Prostate gland (tissue), 2 donors: ENCODE measurements at regions not wholly inside any gene's neighbourhood (a gene's known extent, or its start where the extent isn't known, plus 50 kb on each side); places are given as distances from the start of the nearest gene placed in this dataset.
A peak's percentile ranks its signal among the peaks of the same experiment; 100 is the strongest.

Experiments
- DNase-seq: peaks from one replicate; pipeline ENCODE4 v3.0.0-alpha.2; 2019; ENCODE audit warnings: low spot score
- H3K27ac ChIP-seq, 2 donors: fragments of 200-600 bp; sonication (generic); 2 replicates each; pipeline ENCODE4 v1.5.1; 2017 to 2019
- H3K27me3 ChIP-seq: fragments of 200-600 bp; sonication (generic); replicated peaks from 2 replicates; pipeline ENCODE4 v1.5.1; 2019; ENCODE audit not compliant: insufficient read depth
- H3K36me3 ChIP-seq, 2 donors: fragments of 200-600 bp; sonication (generic); 1 replicate in 1 of 2; 2 replicates in 1 of 2; pipeline versions ENCODE4 v1.5.1 to v1.8.1; 2017 to 2019
- H3K4me1 ChIP-seq: fragments of 200-600 bp; sonication (generic); replicated peaks from 2 replicates; pipeline ENCODE4 v1.5.1; 2019
- H3K4me3 ChIP-seq, 2 donors: fragments of 200-600 bp; sonication (generic); 2 replicates each; pipeline ENCODE4 v1.5.1; 2017 to 2019
- H3K9me3 ChIP-seq: fragments of 200-600 bp; sonication (generic); 2 replicates; pipeline ENCODE4 v1.5.1; 2017
- CTCF ChIP-seq, 4 experiments: fragments of 200-600 bp in 2 of 4; fragments of 450-650 bp in 2 of 4; sonication (generic) in 2 of 4; IDR thresholded peaks; 1 replicate in 3 of 4; 2 replicates in 1 of 4; pipeline ENCODE4 v1.5.1; 2016 to 2019; ENCODE audit warnings: antibody characterized with exemption in 4 of 4, mild to moderate bottlenecking in 2 of 4, moderate library complexity in 2 of 4
- POLR2A ChIP-seq: fragments of 450-650 bp; IDR thresholded peaks from one replicate; pipeline ENCODE4 v1.6.1; 2016; ENCODE audit warnings: antibody characterized with exemption, mild to moderate bottlenecking
- POLR2AphosphoS5 ChIP-seq: sonication (generic); formaldehyde crosslinking; IDR thresholded peaks from one replicate; pipeline ENCODE4 v1.6.1; 2017; ENCODE audit warnings: antibody characterized with exemption
- whole genome bisulfite sequencing: methylation state at CpG from one replicate; pipeline ENCODE4 v1.1.5; 2018; 5-methylcytosine and 5-hydroxymethylcytosine counted together
- intact Hi-C: fragments of 100-400 bp; cut with DNase I; formaldehyde crosslinking; loops from one replicate; pipeline ENCODE4 v1.14.2; 2022

DNA sequence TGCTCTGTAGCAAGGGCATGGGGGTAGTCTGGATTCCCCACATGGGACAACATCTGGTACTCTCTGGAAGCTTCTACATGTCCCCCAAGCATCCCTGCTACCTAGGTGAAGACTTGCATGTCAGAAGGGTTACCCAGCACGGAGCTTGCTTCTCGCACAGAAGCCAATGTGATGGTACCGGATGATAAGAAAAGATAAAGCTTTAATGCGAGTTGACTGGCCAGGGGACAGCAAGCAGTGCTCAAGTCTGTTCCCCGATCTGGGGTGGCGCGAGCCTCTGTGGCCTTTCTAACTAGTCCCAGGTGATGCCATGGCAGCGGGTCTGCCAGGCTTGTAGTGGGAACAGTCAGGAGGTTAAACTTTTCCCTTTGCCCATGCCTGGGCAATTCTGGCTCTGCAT lies 70.0 kb upstream of the TIAM2 start:
- DNase-seq = no peak
- H3K36me3 ChIP-seq = no peaks in the 10 kb centered on the region
- WGBS = 86% methylated on average over 8 of the region's 8 CpGs
- no peaks in the 10 kb centered on the region for H3K27me3 ChIP-seq
- intact Hi-C loops = loop anchor here (5.0 kb wide), 2 partner anchors 58 to 322 kb away; no protein-coding TSS in a partner anchor
- TF ChIP-seq POLR2AphosphoS5 = no peak
- no peak for TF ChIP-seq POLR2A
- TF ChIP-seq CTCF (IDR thresholded peaks at IDR 0.05) = no peak
- no peak overlapping the region for H3K4me3 ChIP-seq
- no peaks in the 10 kb centered on the region for H3K4me1 ChIP-seq
- H3K9me3 ChIP-seq = no peaks in the 10 kb centered on the region
- H3K27ac ChIP-seq = no peak overlapping the region

DNA sequence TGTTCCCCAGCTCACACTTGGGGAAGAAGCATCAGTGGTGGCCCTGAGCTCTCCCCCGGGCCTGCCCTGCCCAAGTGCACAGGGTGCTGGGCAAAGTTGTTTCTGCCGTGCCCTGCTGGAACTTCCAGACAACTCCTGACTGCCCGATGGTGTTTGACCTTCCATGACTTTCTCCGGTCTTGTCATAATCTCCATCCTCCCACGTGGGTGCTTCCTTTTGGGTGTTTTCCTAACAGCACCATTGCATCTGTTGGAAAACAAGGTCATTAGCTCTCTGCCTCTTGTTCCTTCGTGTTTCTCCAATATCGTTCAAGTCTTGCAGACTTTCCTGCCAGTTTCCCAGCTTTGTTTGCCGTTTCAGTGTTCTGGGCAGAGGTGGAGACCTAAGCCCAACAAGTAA lies 68.7 kb upstream of the TIAM2 start:
- H3K4me1 ChIP-seq = no peaks in the 10 kb centered on the region
- H3K27me3 ChIP-seq = no peaks in the 10 kb centered on the region
- TF ChIP-seq CTCF (IDR thresholded peaks at IDR 0.05) = no peak
- TF ChIP-seq POLR2AphosphoS5 = no peak
- no peak for TF ChIP-seq POLR2A
- no peak overlapping the region for H3K4me3 ChIP-seq
- no peaks in the 10 kb centered on the region for H3K36me3 ChIP-seq
- intact Hi-C loops = loop anchor here (5.0 kb wide), 2 partner anchors 59 to 321 kb away; no protein-coding TSS in a partner anchor
- WGBS = 69% methylated on average over 8 of the region's 8 CpGs
- no peaks in the 10 kb centered on the region for H3K9me3 ChIP-seq
- no peak for DNase-seq
- H3K27ac ChIP-seq = no peak overlapping the region

DNA sequence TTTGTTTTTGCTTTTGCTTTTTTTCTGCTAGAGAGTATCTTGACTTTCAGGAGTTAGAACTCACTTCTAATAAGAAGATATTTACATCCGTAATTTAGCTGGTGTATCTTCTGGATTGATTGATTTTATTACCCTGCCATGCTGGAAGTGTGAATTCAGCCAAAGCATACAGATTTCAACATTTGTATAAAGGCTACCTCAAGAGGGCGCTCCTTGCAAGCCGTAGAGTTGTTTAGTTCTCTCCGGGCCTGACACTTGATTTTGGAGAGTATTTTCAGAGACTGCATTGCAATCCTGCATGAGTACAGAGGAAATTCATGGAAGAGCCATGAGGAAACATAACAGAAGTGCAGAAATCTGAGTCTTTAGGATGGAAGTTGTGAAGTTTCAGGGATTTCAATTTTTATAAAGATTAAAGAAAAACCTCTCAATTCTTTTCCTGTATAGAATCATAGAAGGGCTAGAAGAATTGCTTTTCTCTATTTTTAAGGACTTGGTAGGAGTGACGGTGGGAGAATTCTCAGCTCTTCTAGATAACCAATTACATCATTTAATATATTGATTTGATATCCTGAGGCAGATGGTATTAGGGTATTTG lies 66.7 kb upstream of the TIAM2 start:
- 18% methylated on average over 5 of the region's 5 CpGs for WGBS
- DNase-seq = peak; percentile 52
- Histone ChIP-seq H3K4me1 (no peaks in the 10 kb centered on the region), H3K27me3 (no peaks in the 10 kb centered on the region), H3K4me3 (no peak overlapping the region), H3K36me3 (no peaks in the 10 kb centered on the region), H3K9me3 (no peaks in the 10 kb centered on the region), H3K27ac (no peak overlapping the region)
- intact Hi-C loops = loop anchor here (5.0 kb wide), 2 partner anchors 61 to 319 kb away; no protein-coding TSS in a partner anchor
- no peak for TF ChIP-seq POLR2AphosphoS5
- peak; percentile 28 to 77 (median 69) for TF ChIP-seq CTCF (IDR thresholded peaks at IDR 0.05)

- no peak overlapping the region for H3K4me3 ChIP-seq
- no peaks in the 10 kb centered on the region for H3K27me3 ChIP-seq
- H3K4me1 ChIP-seq = no peaks in the 10 kb centered on the region
- H3K36me3 ChIP-seq = no peaks in the 10 kb centered on the region
- TF ChIP-seq POLR2AphosphoS5 (no peak), CTCF (IDR thresholded peaks at IDR 0.05) (no peak), POLR2A (no peak)
- WGBS = 92% methylated on average over 6 of the region's 6 CpGs
- intact Hi-C loops = loop anchor here (1.0 kb wide), 1 partner anchor 246 kb away; no protein-coding TSS in a partner anchor
- no peaks in the 10 kb centered on the region for H3K9me3 ChIP-seq
- no peak overlapping the region for H3K27ac ChIP-seq
- no peak for DNase-seq
Measured at GRCh38 chr6:154930451-154930851, 64.7 kb upstream of the TIAM2 start.

GRCh38 chr6:154931711-154932424 lies 63.2 kb upstream of the TIAM2 start:
- Histone ChIP-seq H3K4me1 (no peaks in the 10 kb centered on the region), H3K27me3 (no peaks in the 10 kb centered on the region), H3K9me3 (no peaks in the 10 kb centered on the region), H3K36me3 (no peaks in the 10 kb centered on the region), H3K4me3 (no peak overlapping the region), H3K27ac (no peak overlapping the region)
- 57% methylated on average over 4 of the region's 4 CpGs for WGBS
- TF ChIP-seq POLR2AphosphoS5 (no peak), POLR2A (no peak), CTCF (IDR thresholded peaks at IDR 0.05) (no peak)
- intact Hi-C loops = no loop called here
- no peak for DNase-seq
